GM12878 (cell line): ENCODE measurements at regions not wholly inside any gene's neighbourhood (a gene's known extent, or its start where the extent isn't known, plus 50 kb on each side); places are given as distances from the start of the nearest gene placed in this dataset.

Source experiments
- CHD4 ChIP-seq: fragments of 200-600 bp; sonication (generic); IDR thresholded peaks from 2 replicates; pipeline ENCODE4 v1.6.1; 2016; ENCODE audit warnings: mild to moderate bottlenecking
- CTCF ChIP-seq, 3 experiments: IDR thresholded peaks in 2 of 3; conservative IDR thresholded peaks in 1 of 3; 2 replicates each; pipeline ENCODE4 v1.5.1; 2011; ENCODE audit warnings: low read depth in 3 of 3, low read length in 3 of 3, mild to moderate bottlenecking in 3 of 3, control low read depth in 2 of 3, moderate library complexity in 2 of 3, inconsistent platforms in 1 of 3, mixed read lengths in 1 of 3; ENCODE audit not compliant: control insufficient read depth in 2 of 3, insufficient read depth in 1 of 3; ENCODE audit errors: extremely low read depth in 1 of 3
- E2F4 ChIP-seq: IDR thresholded peaks from 2 replicates; pipeline ENCODE4 v1.6.1; 2012; ENCODE audit warnings: low read depth, low read length, improper control_type of control experiment
- EZH2 ChIP-seq: IDR thresholded peaks from 2 replicates; pipeline ENCODE4 v1.6.1; 2012; ENCODE audit warnings: low read depth, mild to moderate bottlenecking, control low read depth, inconsistent platforms, low read length, borderline replicate concordance; ENCODE audit not compliant: control insufficient read depth
- GABPA ChIP-seq: IDR thresholded peaks from 2 replicates; pipeline ENCODE4 v1.6.1; 2014; ENCODE audit warnings: antibody characterized with exemption, low read depth, mild to moderate bottlenecking, inconsistent platforms
- MYC ChIP-seq: IDR thresholded peaks from 2 replicates; pipeline ENCODE4 v1.6.1; 2011; ENCODE audit warnings: mild to moderate bottlenecking, low read length, moderate library complexity, inconsistent platforms; ENCODE audit not compliant: insufficient read depth, insufficient replicate concordance, insufficient read length, severe bottlenecking
- NFIC ChIP-seq: IDR thresholded peaks from 2 replicates; pipeline ENCODE4 v1.6.1; 2012; ENCODE audit warnings: low read depth, mild to moderate bottlenecking, inconsistent platforms, low read length, moderate library complexity
- NKRF ChIP-seq: fragments of 450-650 bp; conservative IDR thresholded peaks from 2 replicates; pipeline ENCODE4 v1.6.1; 2017; ENCODE audit warnings: mild to moderate bottlenecking, moderate library complexity
- POLR2A ChIP-seq: IDR thresholded peaks from 2 replicates; pipeline ENCODE4 v1.6.1; 2011; ENCODE audit warnings: low read depth, mild to moderate bottlenecking, low read length
- RAD21 ChIP-seq: IDR thresholded peaks from 2 replicates; pipeline ENCODE4 v1.6.1; 2011; ENCODE audit warnings: mild to moderate bottlenecking, low read depth, low read length, moderate library complexity; ENCODE audit not compliant: insufficient read depth

- TF ChIP-seq E2F4 (no peak), MYC (no peak), NKRF (no peak), CTCF (IDR thresholded peaks at IDR 0.05 in 2 of 3, conservative IDR thresholded peaks at IDR 0.05 in 1 of 3; ENCODE audit: control insufficient read depth in 2 of 3, extremely low read depth in 1 of 3, insufficient read depth in 1 of 3, low read depth in 3 of 3, low read length in 3 of 3) (no peak), RAD21 (no peak), NFIC (no peak), POLR2A (no peak), EZH2 (no peak), GABPA (no peak), CHD4 (no peak)
These were observed 306.3 kb downstream of the PRL start for GRCh38 chr6:21990577-21990976.
